ENCODE measurements at regions not wholly inside any gene's neighbourhood (a gene's known extent, or its start where the extent isn't known, plus 50 kb on each side); places are given as distances from the start of the nearest gene placed in this dataset.

GRCh38 chrX:131907488-131908314 lies 115.4 kb upstream of the STK26 start:
- 78% methylated on average over 21 of the region's 31 CpGs for WGBS
- H3K4me1 ChIP-seq: no peaks in the 10 kb centered on the region
- no peak overlapping the region for H3K27ac ChIP-seq
- no peak for DNase-seq (ENCODE audit: low spot score in 2 of 2)
- no peaks in the 10 kb centered on the region for H3K36me3 ChIP-seq
- no peak overlapping the region for H3K4me3 ChIP-seq
- H3K27me3 ChIP-seq: no peaks in the 10 kb centered on the region
- TF ChIP-seq CTCF (IDR thresholded peaks at IDR 0.05) (no peak), POLR2A (IDR thresholded peaks at IDR 0.05) (no peak), POLR2AphosphoS5 (IDR thresholded peaks at IDR 0.05) (no peak), EP300 (IDR thresholded peaks at IDR 0.05) (no peak)
- no peaks in the 10 kb centered on the region for H3K9me3 ChIP-seq

GRCh38 chrX:131910586-131910985 lies 112.5 kb upstream of the STK26 start:
- no peak overlapping the region for H3K4me3 ChIP-seq
- no peaks in the 10 kb centered on the region for H3K9me3 ChIP-seq
- H3K4me1 ChIP-seq: no peaks in the 10 kb centered on the region
- no peak for DNase-seq (ENCODE audit: low spot score in 2 of 2)
- no peaks in the 10 kb centered on the region for H3K27me3 ChIP-seq
- whole genome bisulfite sequencing: 62% methylated on average over 1 of the region's 1 CpG
- TF ChIP-seq POLR2AphosphoS5 (IDR thresholded peaks at IDR 0.05) (no peak), CTCF (IDR thresholded peaks at IDR 0.05) (no peak), EP300 (IDR thresholded peaks at IDR 0.05) (no peak), POLR2A (IDR thresholded peaks at IDR 0.05) (no peak)
- no peak overlapping the region for H3K27ac ChIP-seq
- H3K36me3 ChIP-seq: no peaks in the 10 kb centered on the region

- TF ChIP-seq POLR2AphosphoS5 (IDR thresholded peaks at IDR 0.05) (no peak), POLR2A (IDR thresholded peaks at IDR 0.05) (no peak), EP300 (IDR thresholded peaks at IDR 0.05) (no peak), CTCF (IDR thresholded peaks at IDR 0.05) (no peak)
- 77% methylated on average over 3 of the region's 3 CpGs for WGBS
- Histone ChIP-seq H3K27ac (no peak overlapping the region), H3K27me3 (no peaks in the 10 kb centered on the region), H3K4me3 (no peak overlapping the region), H3K9me3 (no peaks in the 10 kb centered on the region), H3K4me1 (no peaks in the 10 kb centered on the region), H3K36me3 (no peaks in the 10 kb centered on the region)
- DNase-seq (ENCODE audit: low spot score in 2 of 2): no peak
Observed at GRCh38 chrX:131915488-131915887, 107.6 kb upstream of the STK26 start.

- no peak for DNase-seq (ENCODE audit: low spot score in 2 of 2)
- H3K4me1 ChIP-seq: no peaks in the 10 kb centered on the region
- no peak overlapping the region for H3K27ac ChIP-seq
- H3K4me3 ChIP-seq: no peak overlapping the region
- TF ChIP-seq EP300 (IDR thresholded peaks at IDR 0.05): no peak
- no peak for TF ChIP-seq POLR2AphosphoS5 (IDR thresholded peaks at IDR 0.05)
- TF ChIP-seq POLR2A (IDR thresholded peaks at IDR 0.05): no peak
- no peak for TF ChIP-seq CTCF (IDR thresholded peaks at IDR 0.05)
- H3K36me3 ChIP-seq: no peaks in the 10 kb centered on the region
- no peaks in the 10 kb centered on the region for H3K27me3 ChIP-seq
- no peaks in the 10 kb centered on the region for H3K9me3 ChIP-seq
- WGBS: 73% methylated on average over 2 of the region's 2 CpGs
Observed at GRCh38 chrX:131917588-131917987, 105.5 kb upstream of the STK26 start.

GRCh38 chrX:131918839-131919238 lies 104.3 kb upstream of the STK26 start:
- DNase-seq (ENCODE audit: low spot score in 2 of 2): no peak
- Histone ChIP-seq H3K4me1 (no peaks in the 10 kb centered on the region), H3K4me3 (no peak overlapping the region), H3K27me3 (no peaks in the 10 kb centered on the region), H3K27ac (no peak overlapping the region), H3K36me3 (no peaks in the 10 kb centered on the region), H3K9me3 (no peaks in the 10 kb centered on the region)
- WGBS: 80% methylated on average over 2 of the region's 2 CpGs
- TF ChIP-seq CTCF (IDR thresholded peaks at IDR 0.05): no peak
- no peak for TF ChIP-seq EP300 (IDR thresholded peaks at IDR 0.05)
- no peak for TF ChIP-seq POLR2AphosphoS5 (IDR thresholded peaks at IDR 0.05)

Data from suprapubic skin (tissue), 4 donors.